HG03460 (cell line): ENCODE measurements at regions not wholly inside any gene's neighbourhood (a gene's known extent, or its start where the extent isn't known, plus 50 kb on each side); places are given as distances from the start of the nearest gene placed in this dataset.

ENCODE experiments used
- ATAC-seq: cut with Tn5 transposase; IDR thresholded peaks from one replicate; pipeline ENCODE4 v1.9.1; 2021; ENCODE audit not compliant: unreplicated experiment

DNA sequence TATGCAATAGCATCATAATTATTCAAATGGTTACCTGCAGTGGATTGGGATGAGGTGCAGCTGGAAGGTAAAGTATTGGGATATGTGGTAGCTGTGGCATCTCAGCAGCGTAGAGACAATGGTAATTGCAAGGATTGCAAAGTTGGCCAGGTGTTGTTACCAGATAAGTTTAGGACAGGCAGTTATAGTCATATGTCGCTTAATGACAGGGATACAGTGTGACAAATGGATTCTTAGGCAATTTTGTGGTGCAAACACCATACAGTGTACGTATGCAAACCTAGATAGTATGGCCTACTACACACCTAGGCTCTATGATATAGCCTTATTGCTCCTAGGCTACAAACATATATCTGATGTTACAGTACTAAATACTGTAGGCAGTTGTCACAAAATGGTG is 163.5 kb upstream of the LYZL2 start:
- no peak for ATAC-seq

DNA sequence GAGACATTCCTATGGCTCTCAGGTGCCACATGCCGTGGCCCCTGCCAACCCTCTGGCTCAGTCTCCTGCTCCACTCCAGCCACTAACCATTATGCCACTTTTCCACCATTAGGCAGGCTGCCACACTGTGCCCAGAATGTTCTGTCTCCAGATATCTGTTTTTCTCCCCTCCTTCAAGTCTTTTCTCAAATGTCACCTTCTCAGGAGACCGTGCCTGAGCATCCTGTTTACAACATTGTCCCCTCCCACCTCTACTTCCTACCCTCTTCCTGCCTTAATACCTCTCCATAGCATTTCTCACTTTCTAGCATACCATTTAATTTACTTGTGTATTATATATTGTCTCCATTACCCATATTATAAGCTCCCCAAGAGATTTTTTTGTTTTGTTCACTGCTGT is 162.5 kb upstream of the LYZL2 start:
- ATAC-seq = no peak

DNA sequence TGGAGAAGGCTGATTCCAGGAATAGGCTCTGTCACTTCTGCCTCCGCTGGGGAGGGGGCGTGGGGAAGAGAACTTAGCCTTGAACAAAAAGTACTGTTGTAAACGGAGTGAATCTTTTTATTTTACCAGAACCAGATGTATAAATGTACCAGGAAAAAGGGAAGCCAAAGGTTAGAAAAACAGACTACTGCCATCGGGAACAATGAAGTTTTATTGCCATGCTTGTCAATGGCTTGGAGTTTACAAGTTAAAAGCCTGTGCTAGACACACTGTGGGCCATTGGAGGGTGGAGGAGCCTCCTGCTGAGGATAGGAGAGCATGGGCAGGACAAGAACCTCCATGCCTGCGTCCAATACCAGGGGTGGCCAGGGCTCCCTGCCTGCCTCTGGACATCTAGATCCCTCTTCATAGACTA is 161.7 kb upstream of the LYZL2 start:
- no peak for ATAC-seq

- no peak for ATAC-seq
Observed at GRCh38 chr10:30789806-30790205, 160.3 kb upstream of the LYZL2 start.

DNA sequence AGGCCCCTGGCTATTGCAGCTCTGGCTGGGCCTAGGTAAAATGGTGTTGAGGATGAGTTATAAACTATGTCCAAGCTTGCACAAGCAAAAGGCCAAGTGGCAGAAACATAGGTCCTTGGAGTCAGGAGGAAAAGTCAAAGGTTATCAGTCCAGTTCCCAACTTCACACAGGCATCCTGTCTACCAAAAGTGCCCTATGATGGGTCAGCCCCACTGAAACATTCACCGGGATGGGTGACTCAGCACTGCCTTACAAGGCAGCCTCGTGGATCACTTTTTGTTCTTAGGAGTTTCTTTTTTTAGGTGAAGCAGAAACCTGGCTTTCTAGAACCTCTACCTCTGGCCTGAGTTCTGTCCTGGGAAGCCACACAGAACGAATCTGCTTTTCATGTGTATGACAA is 158.8 kb upstream of the LYZL2 start:
- no peak for ATAC-seq

- ATAC-seq = no peak
Observed at GRCh38 chr10:30786906-30787305, 157.4 kb upstream of the LYZL2 start.

DNA sequence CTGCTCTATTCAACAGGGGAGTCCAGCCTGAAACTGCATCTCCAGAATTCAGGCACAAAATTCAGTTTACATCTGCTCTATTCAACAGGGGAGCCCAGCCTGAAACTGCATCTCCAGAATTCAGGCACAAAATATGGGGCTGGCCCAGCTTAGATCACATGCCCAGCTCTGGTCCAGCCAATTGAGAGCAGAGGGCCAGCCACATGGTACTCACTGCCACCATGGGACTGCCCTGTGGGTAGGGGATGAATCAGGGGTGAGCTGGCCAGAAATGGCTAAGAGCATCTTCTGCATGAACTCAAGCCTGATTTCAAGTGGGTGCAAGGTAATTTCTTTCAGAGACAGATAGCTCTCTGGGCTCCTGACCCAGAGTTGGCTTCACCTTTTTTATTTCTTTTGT is 156.6 kb upstream of the LYZL2 start:
- ATAC-seq = no peak

- no peak for ATAC-seq
Observed at GRCh38 chr10:30784897-30785605, 155.5 kb upstream of the LYZL2 start.

DNA sequence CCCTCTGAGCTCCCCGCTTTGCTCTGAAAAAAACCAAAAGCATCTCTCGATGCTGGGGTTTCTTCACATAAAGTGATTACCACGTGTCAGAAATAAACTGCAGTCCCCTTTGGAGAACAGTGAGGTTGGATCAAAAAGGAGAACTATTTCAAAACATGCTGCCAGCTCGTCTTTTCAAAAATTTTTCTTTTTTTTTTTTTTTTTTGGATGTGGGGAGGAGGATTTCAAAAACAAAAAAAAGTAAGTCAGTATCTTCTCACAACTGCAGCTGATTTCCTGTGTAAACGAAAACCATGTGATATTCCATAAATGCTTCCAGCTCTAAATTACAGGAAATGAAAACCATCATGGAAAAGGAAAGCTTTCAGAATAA is 155.0 kb upstream of the LYZL2 start:
- ATAC-seq = no peak

DNA sequence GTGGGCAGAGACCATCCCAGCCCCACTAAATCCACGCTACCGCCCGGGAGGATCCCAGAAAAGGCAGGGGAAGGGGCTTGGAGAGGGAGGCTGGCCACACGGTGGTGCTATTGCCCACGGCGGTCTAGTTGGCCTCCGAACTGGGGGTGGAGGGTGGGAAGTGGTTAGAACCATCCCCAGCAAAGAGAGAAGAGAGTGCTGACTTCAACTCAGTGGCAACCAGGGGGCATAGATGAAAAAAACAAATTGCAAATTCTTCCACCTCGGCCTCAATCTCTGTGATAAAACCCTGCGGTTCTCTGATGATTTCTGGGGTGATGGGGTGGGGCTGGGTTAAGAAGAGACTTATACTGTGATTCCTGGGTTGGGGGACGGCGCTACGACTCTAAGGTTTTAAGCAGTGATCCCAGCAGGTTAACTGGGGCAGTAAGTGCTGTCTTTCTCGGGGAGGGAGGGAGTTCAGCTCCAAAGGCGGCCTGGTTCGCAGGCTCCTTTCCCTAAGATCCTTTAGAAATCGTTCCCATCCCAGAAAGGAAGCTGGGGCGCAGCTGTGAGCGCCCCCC is 154.5 kb upstream of the LYZL2 start:
- ATAC-seq = no peak

DNA sequence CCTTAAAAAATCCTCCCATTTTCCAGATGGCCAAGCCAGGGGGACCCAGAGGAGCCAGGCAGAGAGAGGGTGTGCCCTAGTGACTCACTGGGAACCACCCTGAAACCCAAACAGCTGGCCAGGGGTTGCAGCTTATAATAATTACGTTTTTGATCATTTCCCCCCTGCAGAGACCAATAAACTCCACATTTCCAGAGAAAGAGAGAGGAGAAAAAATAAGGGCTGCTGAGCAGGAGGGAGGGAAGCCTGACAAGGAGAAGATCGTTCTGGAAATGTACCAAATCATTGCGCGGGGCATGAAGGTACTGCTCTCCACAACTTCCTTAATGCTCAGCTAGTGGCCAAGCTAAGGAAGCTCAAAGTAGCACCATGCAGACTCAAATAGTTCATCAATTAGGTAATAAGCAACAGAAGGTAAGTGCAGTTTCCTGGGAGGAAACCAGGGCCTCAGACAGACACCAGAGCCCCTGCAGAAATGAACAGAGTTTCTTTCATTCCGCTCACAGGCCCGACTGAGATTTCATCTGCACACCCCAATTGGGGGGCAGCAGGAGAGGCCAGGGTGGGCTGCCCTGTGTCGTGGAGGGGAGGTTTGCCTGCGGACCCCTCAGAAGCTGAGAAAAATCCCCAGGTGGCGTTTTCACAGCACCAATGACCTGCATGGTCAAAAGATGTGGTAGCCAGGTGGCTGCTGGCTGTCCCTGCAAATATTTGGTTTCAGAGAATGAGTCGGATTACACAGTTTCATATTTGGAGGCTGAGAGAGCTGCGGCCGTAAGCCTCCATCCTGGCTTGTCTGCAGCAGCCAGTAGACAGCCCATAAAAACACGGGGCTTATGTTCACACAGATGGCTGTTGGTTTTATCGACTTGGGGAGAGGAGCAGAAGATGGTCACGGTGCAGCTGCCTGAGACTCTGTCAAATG is 153.2 kb upstream of the LYZL2 start:
- ATAC-seq = peak; percentile 74

DNA sequence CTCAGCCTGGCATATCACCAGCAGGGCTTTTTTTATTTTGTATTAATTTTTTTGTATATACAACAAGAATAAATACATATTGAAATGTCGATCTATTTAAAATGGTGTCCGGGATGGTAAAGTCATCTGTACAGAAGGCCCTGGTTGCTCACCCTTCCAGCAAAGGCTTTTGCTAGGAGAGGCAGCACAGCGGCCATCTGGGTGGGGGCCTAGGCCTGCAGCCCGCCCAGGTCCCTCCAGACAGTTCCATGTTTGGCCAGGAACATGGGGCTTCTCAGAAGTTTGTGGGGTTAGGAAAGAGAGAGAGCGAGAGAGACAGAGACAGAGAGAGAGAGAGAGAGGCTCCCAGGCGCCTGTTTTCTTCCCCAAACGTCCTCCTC is 152.6 kb upstream of the LYZL2 start:
- ATAC-seq = no peak

GRCh38 chr10:30781670-30782121 is 152.1 kb upstream of the LYZL2 start:
- ATAC-seq = no peak

GRCh38 chr10:30778769-30779168 is 149.2 kb upstream of the LYZL2 start:
- ATAC-seq = no peak

DNA sequence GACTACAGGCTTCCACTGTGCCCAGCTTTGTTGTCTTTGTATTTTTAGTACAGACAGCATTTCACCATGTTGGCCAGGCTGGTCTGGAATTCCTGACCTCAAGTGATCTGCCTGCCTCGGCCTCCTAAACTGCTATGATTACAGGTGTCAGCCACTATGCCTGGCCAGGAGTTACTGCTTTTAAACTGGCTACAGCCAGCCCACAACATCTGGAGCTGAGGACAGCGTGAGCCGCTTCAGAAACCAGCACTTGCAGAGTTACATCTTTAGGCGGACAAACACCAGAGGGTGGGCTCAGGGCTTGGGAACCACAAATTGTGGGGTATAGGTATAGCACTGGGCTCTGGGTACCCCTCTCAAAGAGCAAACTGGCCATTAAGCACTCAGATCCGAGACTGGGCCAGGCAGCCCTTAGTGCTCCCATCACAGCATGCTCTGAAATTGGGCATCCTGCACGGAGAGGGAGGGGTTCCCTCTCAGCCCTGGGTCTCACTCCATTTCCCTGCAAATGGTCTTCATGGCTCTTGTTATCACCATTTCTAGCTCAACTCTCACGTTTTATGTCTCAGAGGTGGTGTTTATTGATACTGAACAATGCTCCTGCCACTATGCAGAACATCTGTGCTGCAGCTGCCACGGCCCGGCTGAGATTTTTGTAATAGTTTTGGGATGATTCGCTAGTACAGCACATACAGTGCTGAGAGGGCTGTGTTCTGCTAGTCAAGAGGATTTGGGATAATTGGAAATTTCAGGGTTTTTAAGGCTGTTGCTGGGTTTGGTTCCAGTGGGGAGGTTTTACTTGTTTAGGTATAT is 146.4 kb upstream of the LYZL2 start:
- no peak for ATAC-seq

- no peak for ATAC-seq
Observed at GRCh38 chr10:30774261-30774660, 144.7 kb upstream of the LYZL2 start.

GRCh38 chr10:30773501-30773900 is 143.9 kb upstream of the LYZL2 start:
- ATAC-seq = no peak

- ATAC-seq = no peak
Observed at GRCh38 chr10:30770816-30771215, 141.3 kb upstream of the LYZL2 start.

DNA sequence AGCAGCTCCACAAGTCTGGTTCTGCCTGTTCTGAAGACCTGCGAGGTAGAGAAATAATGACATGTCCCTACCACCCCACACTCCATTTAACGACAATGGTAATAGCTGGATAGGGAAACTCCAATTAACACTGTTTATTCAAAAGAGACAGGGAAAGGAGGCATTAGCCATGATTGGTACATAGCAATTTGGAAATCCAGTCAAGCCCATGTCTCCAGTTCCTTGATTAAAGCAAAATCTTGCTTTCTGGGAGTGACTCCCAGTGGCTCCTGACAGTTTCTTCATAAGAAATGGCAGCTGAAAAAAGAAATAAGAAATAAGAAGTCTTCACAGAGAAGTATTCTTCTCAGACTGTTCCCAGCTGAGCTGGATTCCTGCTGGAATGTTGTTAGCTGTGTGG is 140.7 kb upstream of the LYZL2 start:
- no peak for ATAC-seq

- no peak for ATAC-seq
Observed at GRCh38 chr10:30769361-30769760, 139.8 kb upstream of the LYZL2 start.

DNA sequence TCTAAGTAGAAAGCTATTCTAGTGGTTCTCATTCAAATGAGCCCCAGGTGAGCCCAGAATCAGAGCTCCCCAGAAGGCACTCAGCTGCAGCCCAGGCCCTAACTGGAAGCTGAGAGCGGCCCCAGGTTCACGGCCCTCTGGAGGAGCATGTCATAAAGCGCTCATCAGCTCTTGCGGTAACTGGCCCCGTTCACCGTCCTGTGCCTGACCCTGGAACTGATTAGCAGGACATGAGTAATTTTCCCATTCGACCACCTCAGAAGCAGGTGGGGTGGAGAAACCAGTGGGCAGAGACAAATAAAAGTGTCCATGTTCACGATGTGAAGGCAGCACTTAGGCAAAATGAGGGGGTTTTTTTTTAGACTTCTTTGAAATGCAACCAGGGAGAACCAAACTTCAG is 136.1 kb upstream of the LYZL2 start:
- no peak for ATAC-seq
